Hepatocyte (in vitro differentiated cells): ENCODE measurements at regions not wholly inside any gene's neighbourhood (a gene's known extent, or its start where the extent isn't known, plus 50 kb on each side); places are given as distances from the start of the nearest gene placed in this dataset.

Experiments
- DNase-seq: peaks from one replicate; pipeline ENCODE4 v3.0.0-alpha.2; 2016; ENCODE audit warnings: low spot score
- H2AFZ ChIP-seq: fragments of 200-600 bp; sonication (generic); 2 replicates; pipeline ENCODE4 v1.6.0; 2016; ENCODE audit warnings: antibody characterized with exemption, mild to moderate bottlenecking
- H3K27ac ChIP-seq: fragments of 200-600 bp; sonication (generic); 2 replicates; pipeline ENCODE4 v1.5.1; 2016; ENCODE audit warnings: mild to moderate bottlenecking
- H3K27me3 ChIP-seq: fragments of 200-600 bp; sonication (generic); 2 replicates; pipeline ENCODE4 v1.6.1; 2016
- H3K36me3 ChIP-seq: fragments of 200-600 bp; sonication (generic); replicated peaks from 2 replicates; pipeline ENCODE4 v1.5.1; 2016; ENCODE audit warnings: low read depth; ENCODE audit not compliant: insufficient read depth
- H3K4me1 ChIP-seq: fragments of 200-600 bp; sonication (generic); 2 replicates; pipeline ENCODE4 v1.5.1; 2016; ENCODE audit warnings: mild to moderate bottlenecking, moderate library complexity; ENCODE audit not compliant: insufficient read depth
- H3K4me2 ChIP-seq: fragments of 200-600 bp; sonication (generic); 2 replicates; pipeline ENCODE4 v1.6.0; 2016
- H3K4me3 ChIP-seq: fragments of 200-600 bp; sonication (generic); 2 replicates; pipeline ENCODE4 v1.5.1; 2016; ENCODE audit warnings: mild to moderate bottlenecking
- H3K79me2 ChIP-seq: fragments of 200-600 bp; sonication (generic); 2 replicates; pipeline ENCODE4 v1.6.0; 2017; ENCODE audit warnings: mild to moderate bottlenecking
- H3K9me2 ChIP-seq: fragments of 200-600 bp; sonication (generic); replicated peaks from 2 replicates; pipeline ENCODE4 v1.6.0; 2017; ENCODE audit warnings: mild to moderate bottlenecking; ENCODE audit not compliant: insufficient read depth
- H3K9me3 ChIP-seq: fragments of 200-600 bp; sonication (generic); 2 replicates; pipeline ENCODE4 v1.5.1; 2016; ENCODE audit warnings: low read depth, mild to moderate bottlenecking
- H4K20me1 ChIP-seq: fragments of 200-600 bp; sonication (generic); 2 replicates; pipeline ENCODE4 v1.6.0; 2016; ENCODE audit warnings: mild to moderate bottlenecking; ENCODE audit not compliant: insufficient read depth, poor library complexity, severe bottlenecking
- CTCF ChIP-seq: fragments of 200-600 bp; sonication (generic); IDR thresholded peaks from 2 replicates; pipeline ENCODE4 v1.5.1; 2016; ENCODE audit warnings: antibody characterized with exemption, mild to moderate bottlenecking; ENCODE audit not compliant: poor library complexity
- EZH2 ChIP-seq: fragments of 200-600 bp; sonication (generic); IDR thresholded peaks from 2 replicates; pipeline ENCODE4 v1.6.1; 2016; ENCODE audit warnings: antibody characterized with exemption, mild to moderate bottlenecking, borderline replicate concordance
- EZH2phosphoT487 ChIP-seq: fragments of 200-600 bp; sonication (generic); IDR thresholded peaks from one replicate; pipeline ENCODE4 v1.6.1; 2018; ENCODE audit warnings: antibody characterized with exemption, mild to moderate bottlenecking, low read depth, moderate library complexity; ENCODE audit not compliant: unreplicated experiment, severe bottlenecking
- WGBS: methylation state at CpG from one replicate; pipeline ENCODE4 v1.1.6; 2016; ENCODE audit warnings: low lambda C conversion rate; ENCODE audit errors: missing lambda C conversion rate; 5-methylcytosine and 5-hydroxymethylcytosine counted together

- TF ChIP-seq EZH2: no peak
- no peak for TF ChIP-seq CTCF
- no peak for TF ChIP-seq EZH2phosphoT487
- no peaks in the 10 kb centered on the region for H3K9me3 ChIP-seq
- no peaks in the 10 kb centered on the region for H3K4me1 ChIP-seq
- DNase-seq: no peak
- H3K27ac ChIP-seq: no peak overlapping the region
- H3K36me3 ChIP-seq: no peaks in the 10 kb centered on the region
- H3K79me2 ChIP-seq: no peaks in the 10 kb centered on the region
- H3K4me2 ChIP-seq: no peak overlapping the region
- no peaks in the 10 kb centered on the region for H4K20me1 ChIP-seq
- peaks cover 10% of the 10 kb centered on the region for H3K27me3 ChIP-seq
- H3K9me2 ChIP-seq: no peaks in the 10 kb centered on the region
- no peak overlapping the region for H2AFZ ChIP-seq
- no peak overlapping the region for H3K4me3 ChIP-seq
- 91% methylated on average over 7 of the region's 7 CpGs for WGBS
Measured at GRCh38 chr22:49663823-49664222, 163.8 kb downstream of the BRD1 start.

- H3K27me3 ChIP-seq: peaks cover 5% of the 10 kb centered on the region
- no peak for DNase-seq
- no peak overlapping the region for H3K4me2 ChIP-seq
- H3K4me1 ChIP-seq: no peaks in the 10 kb centered on the region
- no peak overlapping the region for H2AFZ ChIP-seq
- no peak for TF ChIP-seq EZH2phosphoT487
- TF ChIP-seq EZH2: no peak
- no peak for TF ChIP-seq CTCF
- H3K9me3 ChIP-seq: no peaks in the 10 kb centered on the region
- no peaks in the 10 kb centered on the region for H4K20me1 ChIP-seq
- no peaks in the 10 kb centered on the region for H3K79me2 ChIP-seq
- no peak overlapping the region for H3K27ac ChIP-seq
- H3K9me2 ChIP-seq: no peaks in the 10 kb centered on the region
- no peaks in the 10 kb centered on the region for H3K36me3 ChIP-seq
- 88% methylated on average over 15 of the region's 17 CpGs for WGBS
- no peak overlapping the region for H3K4me3 ChIP-seq
Measured at GRCh38 chr22:49663311-49663711, 164.4 kb downstream of the BRD1 start.

- Histone ChIP-seq H4K20me1 (no peaks in the 10 kb centered on the region), H3K36me3 (no peaks in the 10 kb centered on the region), H3K4me3 (no peak overlapping the region), H3K79me2 (no peaks in the 10 kb centered on the region), H2AFZ (no peak overlapping the region), H3K27ac (no peak overlapping the region), H3K9me3 (no peaks in the 10 kb centered on the region), H3K4me2 (no peak overlapping the region), H3K27me3 (peaks cover 3% of the 10 kb centered on the region), H3K4me1 (no peaks in the 10 kb centered on the region), H3K9me2 (no peaks in the 10 kb centered on the region)
- TF ChIP-seq EZH2phosphoT487 (no peak), CTCF (no peak)
- 85% methylated on average over 18 of the region's 18 CpGs for WGBS
- no peak for DNase-seq
Measured at GRCh38 chr22:49662681-49663080, 165.0 kb downstream of the BRD1 start.
